ENCODE measurements at regions not wholly inside any gene's neighbourhood (a gene's known extent, or its start where the extent isn't known, plus 50 kb on each side); places are given as distances from the start of the nearest gene placed in this dataset.

DNA sequence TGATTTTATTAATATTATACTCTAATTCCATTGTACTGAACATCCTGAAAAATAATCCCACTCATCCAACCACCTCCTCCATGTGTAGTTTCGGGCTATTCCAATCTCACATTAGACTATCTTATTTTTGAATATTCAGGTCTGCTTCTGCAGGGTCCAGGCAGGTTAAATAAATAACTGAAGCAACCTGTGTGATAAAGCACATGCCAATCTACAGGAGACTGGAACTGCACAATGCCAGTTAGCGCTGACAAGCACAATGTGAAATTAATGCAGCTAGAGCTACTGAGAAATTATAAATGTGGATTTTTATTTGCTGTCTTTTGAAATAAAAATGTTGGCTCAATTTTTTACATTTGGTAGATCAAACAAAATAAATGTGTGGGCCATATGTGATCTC is 540.1 kb upstream of the ATXN8OS start:
- no peak for DNase-seq

DNA sequence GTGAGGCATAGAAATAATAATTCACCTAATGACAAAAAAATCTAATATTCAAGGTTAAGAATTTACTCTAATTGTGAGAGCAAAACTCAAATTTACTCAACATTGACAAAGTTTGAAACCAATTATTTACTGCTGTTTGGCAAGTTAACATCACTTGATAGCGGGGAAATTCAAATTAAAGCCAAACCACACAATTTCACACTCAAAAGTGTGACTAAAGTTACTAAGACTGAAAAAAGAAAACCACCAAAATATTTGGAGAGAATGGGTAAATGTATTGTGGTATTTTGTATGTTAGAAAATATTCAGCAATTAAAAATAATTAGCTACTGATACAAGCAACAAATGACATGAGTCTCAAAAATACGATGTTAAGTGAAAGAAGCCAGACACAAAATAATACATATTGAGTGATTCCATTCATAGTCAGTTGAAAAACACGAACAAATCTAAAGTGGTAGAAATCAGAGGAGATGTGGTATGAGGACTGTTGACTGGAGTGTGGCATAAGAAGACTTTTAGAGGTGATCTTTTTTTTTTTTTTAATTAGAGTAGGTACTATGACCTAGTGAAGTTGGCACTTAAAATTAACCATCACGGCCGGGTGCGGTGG is 541.4 kb upstream of the ATXN8OS start:
- no peak for DNase-seq

DNA sequence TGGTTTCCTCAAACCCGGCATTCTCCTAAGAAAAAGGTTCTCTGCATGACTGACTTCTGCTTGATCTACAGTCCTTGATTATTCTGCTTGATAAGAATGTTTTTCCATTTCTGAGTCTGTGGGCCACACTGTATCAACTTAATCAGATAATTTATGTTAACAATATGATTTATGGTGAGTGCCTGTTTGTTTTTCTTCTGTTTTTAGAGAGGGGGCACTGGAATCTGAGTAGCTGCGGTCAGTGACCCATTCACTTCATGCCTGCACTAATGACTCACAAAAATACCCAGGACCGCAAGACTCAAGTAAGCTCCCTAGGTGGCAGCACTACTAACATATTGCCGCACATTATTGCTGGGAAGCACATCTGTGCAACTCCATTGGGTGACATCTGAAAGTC is 542.3 kb upstream of the ATXN8OS start:
- DNase-seq = no peak

DNA sequence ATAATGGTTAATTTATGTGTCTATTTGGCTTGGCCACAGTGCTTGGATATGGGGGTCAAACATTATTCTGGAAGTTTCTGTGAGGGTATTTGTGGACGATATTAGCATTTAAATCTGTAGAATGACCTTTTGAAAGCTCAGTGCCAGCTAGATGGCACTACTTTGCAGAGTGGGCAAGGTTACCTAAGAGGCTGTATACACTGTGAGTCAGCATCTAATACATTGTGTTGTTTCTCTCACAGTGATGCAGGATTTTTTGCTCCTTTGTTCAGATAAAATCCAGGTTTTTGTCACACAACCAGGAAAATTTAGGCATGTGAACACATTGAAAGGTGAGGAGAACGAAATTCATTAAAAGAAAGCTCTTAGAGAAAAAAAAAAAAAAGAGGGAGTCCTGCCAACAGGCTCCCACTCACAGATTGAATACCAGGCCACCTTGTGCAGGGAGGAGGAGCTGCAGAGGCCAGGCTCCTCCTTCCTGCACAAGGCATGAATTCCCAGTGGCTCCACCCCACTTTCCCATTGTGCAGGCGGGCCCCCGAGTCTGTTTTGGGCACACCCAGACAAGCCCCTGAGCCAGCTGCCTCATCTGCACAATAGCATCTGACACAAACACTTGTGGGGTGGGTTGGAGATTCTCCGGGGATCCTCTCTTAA is 551.0 kb upstream of the ATXN8OS start:
- no peak for DNase-seq

DNA sequence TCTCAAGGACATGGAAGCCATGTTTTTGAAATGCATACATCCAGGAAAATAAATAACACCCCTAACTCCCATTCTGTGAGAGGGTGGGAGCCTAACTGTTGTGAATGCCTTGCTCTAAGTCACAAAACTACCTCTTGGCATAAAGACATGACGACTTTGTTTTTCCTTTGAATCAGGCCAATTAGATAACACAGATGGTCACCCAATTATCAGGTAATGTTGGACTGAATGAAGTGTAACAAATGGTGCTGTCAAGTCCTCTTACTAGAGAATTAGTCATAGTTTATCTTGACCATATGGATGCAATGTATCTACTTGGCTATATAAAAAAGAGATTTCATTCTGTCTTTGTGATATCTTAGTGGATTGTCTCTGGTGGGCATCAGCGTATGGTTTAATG is 553.6 kb upstream of the ATXN8OS start:
- DNase-seq = no peak

DNA sequence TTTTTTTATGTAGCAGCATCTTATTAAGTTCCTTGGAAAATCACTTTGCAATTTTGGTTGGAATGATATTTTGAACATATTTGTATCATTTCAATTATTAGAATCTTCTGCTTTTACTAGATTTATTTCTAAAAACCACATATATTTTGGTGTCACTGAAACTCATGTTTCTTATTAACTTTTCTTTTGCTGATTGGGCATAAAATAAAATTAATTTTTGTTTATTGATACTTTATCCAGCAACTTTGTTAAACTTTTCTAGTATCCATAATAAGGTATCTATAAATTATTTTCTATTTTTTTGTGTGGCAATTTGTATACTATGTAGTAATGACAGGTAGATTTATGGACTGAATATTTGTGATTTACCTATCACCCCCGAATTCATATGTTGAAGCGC is 556.4 kb upstream of the ATXN8OS start:
- DNase-seq = no peak

DNA sequence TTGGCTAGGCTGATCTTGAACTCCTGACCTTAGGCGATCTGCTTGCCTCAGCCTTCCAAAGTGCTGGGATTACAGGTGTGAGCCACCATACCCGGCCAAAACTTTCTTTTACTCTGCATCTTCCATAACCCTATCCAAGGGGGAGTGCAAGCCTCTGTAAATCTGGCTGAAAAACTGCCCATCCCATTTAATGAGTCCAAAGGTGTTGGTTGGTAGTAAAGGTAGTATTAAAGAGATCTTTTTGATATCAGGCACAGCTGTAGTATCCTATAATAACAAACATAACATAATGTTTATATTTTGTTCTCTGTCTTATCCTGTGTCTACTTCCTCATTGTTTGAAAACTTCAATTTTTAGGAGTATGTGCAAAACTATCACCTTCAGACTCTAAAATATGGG is 559.8 kb upstream of the ATXN8OS start:
- no peak for DNase-seq

DNA sequence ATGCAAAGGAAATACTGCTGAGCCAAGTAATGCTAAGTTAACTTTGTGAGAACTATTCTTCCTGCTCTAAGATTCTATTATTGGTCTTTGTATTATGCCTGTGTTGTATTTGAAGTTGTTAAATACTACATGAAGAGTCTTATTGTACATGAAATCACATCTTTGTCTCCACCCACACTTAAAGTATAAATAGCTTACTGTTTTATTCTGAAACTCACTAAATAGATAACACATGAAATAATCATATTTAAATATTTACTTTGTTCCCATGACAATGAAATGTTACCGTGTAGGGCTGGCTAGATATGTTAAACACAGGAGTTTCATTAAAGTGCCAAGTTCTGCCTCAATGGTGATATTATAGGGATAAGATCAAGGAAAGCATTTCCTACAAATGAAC is 562.1 kb upstream of the ATXN8OS start:
- DNase-seq = no peak

DNA sequence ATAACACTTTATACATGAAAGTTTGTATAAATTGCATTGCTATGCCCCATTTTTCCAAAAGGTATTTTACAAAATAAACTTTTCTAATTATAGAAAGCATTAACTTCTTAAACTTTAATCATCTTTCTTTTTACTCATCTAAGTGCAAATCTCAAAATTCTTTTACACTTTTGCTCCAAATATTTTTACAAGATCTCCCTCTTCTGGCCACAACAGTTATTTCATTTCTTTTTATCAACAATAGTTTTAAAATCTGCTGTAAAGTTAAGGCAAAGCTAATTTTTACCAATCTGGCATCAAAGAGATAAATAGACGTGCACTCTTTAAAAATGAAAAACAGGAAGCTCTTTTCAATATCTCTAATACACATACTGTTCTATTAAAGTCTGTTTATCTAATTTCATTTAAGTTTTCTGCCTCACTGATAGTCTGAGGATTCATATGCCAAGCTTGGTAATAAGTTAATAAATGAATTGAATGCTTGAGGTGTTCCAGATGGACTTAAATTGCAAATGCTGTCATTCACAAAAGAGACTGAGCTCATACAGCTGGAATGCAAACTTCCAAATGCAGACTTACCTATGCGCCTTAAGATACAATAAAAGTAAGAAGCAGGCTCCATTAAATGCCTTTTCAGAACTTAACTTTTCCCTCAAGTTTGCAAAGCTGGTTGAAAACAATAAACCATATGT is 583.0 kb upstream of the ATXN8OS start:
- no peak for DNase-seq

DNA sequence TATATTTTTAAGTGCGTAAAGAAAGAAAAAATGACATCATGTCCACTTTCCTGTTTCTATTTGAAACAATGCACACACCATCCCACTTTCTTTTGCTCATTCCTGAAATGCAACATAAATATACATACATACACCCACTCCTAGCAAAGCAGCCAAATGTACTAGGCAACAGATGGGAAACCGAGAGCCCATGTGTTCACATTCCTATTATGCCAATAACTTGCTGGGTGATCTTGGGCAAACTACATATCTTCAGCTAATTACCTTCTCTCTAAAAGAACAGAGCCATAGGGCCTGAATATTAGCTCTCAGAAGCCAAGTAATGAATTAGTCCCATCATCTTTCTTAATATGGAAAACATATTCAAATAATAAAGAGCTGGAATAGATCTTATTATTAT is 610.6 kb upstream of the ATXN8OS start:
- DNase-seq = no peak

DNA sequence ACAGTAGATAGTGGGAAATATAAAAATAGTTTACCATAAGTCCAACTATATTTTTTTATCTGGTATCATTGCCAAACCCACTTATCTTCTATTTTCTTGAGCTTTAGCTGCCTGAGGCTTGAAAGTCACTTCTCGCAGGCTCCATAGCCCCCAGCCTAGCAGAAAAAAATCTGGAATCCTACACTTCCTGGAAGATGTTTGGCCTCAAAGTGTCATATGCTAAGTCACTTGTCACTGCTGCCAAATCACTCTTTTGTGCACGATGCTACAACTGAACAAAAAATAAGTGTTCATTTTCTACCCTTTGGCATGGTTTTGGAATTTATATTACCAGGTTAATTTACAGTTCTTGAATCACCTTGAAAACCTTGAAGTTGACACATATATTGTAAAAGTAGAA is 612.5 kb upstream of the ATXN8OS start:
- no peak for DNase-seq

DNA sequence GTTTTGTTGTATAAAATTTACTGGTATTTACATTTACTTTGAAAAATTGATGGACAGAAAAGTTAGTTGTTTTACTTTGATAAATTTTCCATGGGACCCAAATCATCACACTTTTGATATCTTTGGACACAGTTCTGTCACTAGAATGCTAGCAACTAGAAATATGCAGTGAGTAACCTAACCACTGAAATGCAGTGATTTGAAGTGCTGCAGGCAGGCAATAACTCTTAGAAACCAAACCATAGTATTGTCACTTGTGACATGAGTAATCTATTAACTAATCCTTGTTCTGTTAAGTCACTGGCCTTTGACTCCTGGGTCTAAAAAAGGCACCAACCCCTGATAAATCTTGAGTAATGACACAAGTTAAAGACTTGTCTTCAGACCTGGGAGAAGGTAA is 620.0 kb upstream of the ATXN8OS start:
- no peak for DNase-seq

DNA sequence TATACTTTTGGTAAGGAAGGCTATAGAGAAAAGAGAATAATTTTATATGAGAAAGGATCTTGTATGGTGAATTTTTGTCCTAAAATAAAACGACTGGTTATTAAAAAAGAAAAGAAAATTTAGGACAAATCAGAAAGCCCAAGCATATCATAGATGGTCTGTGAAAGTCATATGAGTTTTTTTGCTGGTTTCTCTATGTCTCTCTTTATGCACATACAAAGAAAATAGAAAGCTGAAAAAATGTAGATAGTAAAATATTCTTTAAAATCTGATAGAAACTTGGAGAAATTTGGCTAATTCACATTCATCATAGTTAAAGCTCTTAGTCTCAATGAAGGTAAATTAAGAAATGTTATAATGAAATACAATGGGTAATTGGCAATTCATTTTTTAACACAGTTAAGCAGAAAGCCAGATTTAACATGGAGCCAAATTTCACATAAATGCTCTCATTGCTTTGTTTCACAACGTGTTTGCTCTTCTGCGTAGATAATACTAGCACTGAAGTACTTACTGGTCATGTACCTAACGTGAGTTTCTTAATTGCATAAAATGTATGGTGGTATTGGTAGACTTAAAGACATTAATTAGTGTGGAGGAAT is 621.5 kb upstream of the ATXN8OS start:
- no peak for DNase-seq

DNA sequence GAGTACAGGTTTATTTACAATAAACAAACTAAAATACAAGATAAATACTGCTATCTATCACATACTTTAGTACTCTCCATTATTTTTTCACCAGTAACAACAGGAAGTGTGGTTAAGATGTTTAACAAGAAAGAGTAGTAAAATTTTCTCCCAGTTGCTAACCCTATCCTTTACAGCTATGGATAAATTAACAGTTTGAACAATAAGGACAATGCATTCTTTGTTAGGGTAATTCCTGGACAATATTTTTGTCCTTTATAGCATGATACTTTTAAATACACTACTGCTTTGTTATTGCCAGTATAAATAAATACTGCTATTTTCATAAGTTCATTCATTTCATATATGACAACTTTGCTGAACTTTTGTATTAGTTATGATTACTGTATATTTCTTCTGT is 630.2 kb upstream of the ATXN8OS start:
- DNase-seq = no peak

DNA sequence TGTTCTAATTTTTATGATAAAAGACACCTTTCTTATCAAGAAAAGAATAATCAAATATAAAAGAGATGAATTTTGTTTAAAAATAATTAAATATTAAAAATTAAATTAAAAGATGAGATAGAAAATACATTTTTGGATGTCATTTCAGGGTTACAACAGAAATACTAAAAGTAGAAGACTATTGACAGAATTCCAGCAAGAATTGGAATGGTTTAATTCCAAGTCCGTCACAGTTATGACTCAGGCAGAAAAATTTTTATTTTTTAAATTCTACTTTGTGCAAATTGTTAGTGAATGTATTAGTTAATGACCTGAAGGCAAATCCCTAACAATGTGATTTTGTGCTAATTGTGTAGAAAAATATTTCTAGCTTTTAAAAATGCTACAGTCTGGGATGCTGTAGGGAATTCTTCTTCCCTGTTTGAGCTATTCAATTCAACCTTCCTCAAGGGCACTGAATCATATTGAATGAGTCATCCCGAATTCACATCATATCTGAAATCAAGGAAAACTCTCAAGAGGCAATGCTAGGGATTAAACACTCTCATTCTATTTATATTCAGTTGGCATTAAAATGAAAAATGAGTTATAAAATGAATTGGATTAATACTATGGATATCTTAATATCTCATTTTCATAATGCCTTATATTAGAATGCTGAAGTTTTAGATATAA is 633.5 kb upstream of the ATXN8OS start:
- DNase-seq = no peak

DNA sequence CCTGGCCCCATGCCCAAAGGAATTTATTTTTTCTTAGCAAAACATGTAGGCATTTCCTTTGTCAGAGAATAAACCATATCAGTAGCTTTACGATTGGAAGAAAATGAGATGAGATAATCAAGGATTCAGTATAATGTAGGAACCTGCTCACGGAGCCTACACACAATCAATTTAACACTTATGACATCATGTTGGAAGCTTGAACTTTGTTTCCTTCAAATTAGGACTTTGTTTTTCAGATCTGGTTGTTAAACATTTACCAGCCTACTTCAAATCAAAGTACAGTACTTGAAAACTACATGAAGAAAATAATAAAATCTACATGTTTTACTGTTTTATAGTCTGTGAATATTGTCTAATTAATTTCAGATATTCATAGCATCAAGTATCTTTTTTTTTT is 639.0 kb upstream of the ATXN8OS start:
- no peak for DNase-seq

DNA sequence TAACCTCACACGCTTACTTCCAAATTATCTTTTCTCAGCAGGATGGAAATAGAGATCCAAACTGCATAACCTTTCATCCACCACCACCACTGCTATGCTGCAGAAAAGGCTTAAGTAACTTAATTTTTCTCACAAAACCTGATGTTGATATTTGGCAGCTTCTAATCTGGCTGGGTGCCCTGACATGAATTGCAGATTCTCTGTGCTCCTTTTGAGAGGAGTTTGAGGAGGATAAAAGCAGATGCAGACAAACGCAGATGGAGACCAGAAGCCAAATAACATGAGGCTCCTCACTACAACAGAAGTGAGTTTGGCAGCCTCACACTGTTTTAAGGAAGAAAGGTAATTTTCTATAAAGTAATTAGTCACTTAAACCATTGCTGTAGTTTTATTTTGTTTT is 646.2 kb upstream of the ATXN8OS start:
- no peak for DNase-seq

DNA sequence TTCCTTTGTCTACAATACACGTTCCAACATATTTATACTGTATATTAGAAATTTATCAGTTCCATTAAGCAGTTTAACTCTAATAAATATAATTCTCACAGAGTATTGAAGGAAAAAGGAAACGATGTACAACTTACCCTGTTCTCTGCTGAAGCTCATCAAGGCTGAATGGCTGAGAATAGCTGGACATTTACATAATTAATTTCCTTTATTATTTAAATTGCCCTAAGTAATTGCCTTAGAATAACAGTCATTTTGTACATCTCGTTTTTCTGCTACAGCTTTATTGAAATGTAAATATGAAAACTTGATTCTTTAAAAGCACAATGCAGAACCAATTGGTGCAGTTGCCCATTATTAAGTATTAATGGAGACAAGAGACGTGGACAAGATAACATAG is 648.3 kb upstream of the ATXN8OS start:
- no peak for DNase-seq

DNA sequence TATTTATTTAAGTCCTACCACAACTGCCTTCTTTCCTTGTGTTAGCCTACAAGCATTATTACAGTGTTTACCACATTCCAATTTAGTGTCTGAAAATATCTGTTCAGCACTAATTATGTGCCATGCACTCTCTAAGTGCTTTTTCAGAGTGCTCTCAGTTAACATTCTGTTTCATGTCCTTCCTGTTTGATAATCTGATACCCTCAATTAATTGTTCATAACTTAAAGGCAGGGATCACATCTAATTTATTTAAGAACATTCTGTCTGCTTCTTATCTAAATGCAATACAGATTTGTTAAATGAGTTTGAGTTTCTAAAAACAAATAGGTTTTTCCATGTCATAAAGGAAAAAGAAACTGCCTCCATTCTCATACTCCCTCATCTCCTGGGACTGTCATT is 649.6 kb upstream of the ATXN8OS start:
- no peak for DNase-seq

DNA sequence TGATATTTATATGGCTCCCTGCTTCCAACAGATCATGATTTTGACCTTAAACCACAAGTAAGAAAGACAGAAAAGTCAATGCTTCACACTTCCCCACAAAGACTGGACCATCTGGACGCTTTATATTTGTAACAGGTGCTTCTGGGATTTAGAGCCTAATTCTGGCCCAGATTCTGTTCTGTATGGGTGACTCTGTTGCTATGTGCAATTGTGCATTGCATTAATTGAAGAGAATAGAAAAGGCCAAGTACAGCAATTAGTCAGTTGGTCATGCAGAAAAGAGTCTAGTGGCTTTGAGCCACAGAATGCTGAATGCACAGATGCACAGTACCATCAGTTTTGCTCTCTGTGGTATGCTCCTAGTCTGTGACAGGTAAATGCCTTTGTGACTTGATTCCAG is 657.4 kb upstream of the ATXN8OS start:
- DNase-seq = no peak

DNA sequence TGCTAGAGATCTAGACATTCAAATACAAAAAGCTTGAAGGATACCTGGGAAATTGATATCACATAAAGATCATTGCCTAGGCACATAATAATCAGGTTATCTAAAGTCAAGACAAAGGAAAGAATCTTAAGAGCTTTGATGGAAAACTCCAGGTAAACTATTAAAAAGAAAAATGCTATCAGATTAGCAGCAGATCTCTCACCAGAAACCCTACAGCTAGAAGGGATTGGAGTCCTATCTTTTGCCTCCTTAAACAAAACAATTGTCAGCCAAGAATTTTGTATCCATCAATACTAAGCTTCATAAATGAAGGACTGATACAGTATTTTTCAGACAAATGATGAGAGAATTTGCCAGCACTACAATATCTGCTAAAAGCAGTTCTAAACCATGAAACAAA is 682.4 kb upstream of the ATXN8OS start:
- DNase-seq = no peak

DNA sequence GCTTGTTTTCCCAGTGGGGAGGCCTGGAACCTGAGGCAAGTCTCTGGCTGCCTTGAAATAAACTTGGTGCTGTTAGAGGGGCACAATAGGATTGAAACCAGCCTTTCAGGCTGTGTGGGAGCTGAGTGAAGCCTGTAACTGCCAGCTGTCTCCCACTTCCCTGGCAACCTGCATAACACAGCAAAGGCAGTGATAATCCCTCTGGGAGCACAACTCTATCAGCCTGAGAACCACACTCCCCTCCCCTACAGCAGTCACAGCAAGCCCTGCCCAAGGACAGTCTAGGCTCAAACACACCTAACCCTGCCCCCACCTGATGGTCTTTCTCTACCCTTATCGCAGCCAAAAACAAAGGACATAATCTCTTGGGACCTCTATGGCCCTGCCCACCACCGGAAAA is 683.8 kb upstream of the ATXN8OS start:
- DNase-seq = no peak

DNA sequence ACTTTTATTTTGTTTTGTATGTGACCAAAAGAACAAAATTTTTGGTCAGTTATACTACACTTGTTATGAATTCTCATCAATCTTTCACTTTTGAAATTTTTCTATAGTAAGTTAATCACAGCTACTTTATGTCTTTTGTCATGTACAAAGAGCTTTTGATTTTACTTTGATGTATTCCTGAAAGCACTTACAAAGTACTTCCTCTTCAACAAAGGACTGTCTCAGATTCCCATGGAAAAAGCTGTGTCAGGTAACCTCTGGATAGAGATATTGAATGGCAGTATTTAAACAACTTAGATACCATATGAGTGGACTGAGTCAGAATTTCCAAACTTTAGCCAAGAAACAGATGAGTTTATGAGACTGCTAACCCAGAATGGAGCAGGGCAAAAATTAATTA is 689.3 kb upstream of the ATXN8OS start:
- no peak for DNase-seq

DNA sequence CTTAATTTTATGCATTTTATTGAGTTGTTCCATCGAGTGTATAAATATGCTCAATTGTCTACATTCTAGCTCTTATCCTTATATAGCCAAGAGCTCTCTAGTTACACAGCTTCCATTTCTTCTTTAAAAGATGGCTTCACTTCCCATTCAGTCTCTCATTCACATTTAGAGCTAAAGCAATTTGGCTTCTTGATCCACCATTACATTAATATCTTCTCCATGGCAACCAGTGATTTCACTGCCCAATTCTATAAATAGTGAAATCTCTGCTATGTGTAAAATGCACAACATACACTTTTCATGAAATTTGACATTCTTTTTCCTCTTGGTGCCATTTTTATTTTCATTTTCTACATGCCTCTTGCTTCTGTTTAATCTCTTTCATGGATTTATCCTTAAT is 696.9 kb upstream of the ATXN8OS start:
- no peak for DNase-seq

Data from NCI-H774 (cell line).